ENCODE measurements at regions not wholly inside any gene's neighbourhood (a gene's known extent, or its start where the extent isn't known, plus 50 kb on each side); places are given as distances from the start of the nearest gene placed in this dataset.
"Not testable (repeated sequence)": the region's sequence is repeated elsewhere in the genome, so short reads cannot be mapped to it uniquely, and the experiment has no call there.

DNA sequence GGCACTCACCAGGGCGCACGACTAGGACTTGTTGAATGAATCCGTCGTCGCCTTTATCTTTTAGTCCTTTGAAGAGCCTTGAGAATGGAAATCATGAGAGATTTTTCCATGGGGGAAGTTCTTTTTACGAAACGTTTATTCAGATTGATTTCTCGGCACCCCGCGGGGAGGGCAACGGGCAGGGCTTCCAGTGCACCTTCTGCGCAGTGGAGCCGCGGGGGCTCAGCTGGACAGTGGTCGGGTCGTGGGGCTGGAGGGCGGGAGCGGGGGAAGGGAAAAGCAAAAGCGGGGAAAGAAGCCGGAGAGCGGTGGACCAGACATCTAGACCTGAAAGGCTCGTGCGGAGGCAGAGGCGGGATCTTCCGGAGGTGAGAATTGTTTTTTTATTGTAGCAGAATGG, 50.6 kb upstream of the NBPF20 start:
- not testable (repeated sequence) for DNase-seq

DNA sequence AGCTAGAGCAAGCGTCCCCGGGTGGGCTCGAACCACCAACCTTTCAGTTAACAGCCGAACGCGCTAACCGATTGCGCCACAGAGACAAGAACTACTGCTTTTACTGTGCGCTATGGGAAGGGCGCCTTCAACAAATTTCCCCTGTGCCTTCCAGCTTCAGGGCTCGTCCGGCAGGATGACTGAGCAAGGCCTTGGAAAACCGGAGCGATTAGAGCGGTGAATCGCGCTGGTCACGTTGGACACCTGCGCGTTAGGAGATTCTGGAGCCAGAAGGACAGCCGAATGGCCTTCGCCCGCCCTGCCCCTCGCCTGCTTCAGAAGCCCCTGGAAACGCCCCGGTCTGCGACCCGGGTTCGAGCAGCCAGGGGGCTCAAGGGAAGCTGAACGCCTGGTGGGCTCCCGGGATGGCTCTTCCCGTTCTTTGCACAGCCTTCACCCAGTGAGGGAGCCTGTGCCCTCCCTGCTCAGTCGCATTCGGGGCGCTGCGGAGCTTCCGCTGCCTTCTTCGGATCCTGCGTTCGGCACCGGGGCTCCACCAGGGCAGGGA, 50.0 kb upstream of the NBPF20 start:
- DNase-seq, result peak; percentile 35

Data from fibroblast of skin of scalp (primary cell).